Spleen (tissue), 11 donors: ENCODE measurements at regions not wholly inside any gene's neighbourhood (a gene's known extent, or its start where the extent isn't known, plus 50 kb on each side); places are given as distances from the start of the nearest gene placed in this dataset.

Source experiments
- DNase-seq: peaks from one replicate; pipeline ENCODE4 v3.0.0-alpha.2; 2020
- H3K27ac ChIP-seq, 8 donors: fragments of 200-600 bp; sonication (generic) in 7 of 8; 1 replicate in 4 of 8; 2 replicates in 4 of 8; pipeline versions ENCODE4 v1.5.0 to v1.8.0; 2016 to 2021; ENCODE audit warnings: inconsistent platforms in 4 of 8, mild to moderate bottlenecking in 4 of 8, moderate library complexity in 1 of 8
- H3K27me3 ChIP-seq, 7 donors: fragments of 200-600 bp; sonication (generic) in 6 of 7; replicated peaks in 1 of 7; 1 replicate in 4 of 7; 2 replicates in 3 of 7; pipeline versions ENCODE4 v1.5.0 to v1.8.0; 2016 to 2021; ENCODE audit warnings: inconsistent platforms in 3 of 7, mild to moderate bottlenecking in 1 of 7
- H3K36me3 ChIP-seq, 6 donors: fragments of 200-600 bp; sonication (generic) in 5 of 6; 1 replicate in 4 of 6; 2 replicates in 2 of 6; pipeline versions ENCODE4 v1.5.0 to v1.8.0; 2016 to 2021; ENCODE audit warnings: inconsistent platforms in 2 of 6
- H3K4me1 ChIP-seq, 6 donors: fragments of 200-600 bp; sonication (generic) in 5 of 6; 1 replicate in 3 of 6; 2 replicates in 3 of 6; pipeline versions ENCODE4 v1.5.0 to v1.8.0; 2016 to 2021; ENCODE audit warnings: inconsistent platforms in 3 of 6
- H3K4me3 ChIP-seq, 8 donors: fragments of 200-600 bp; sonication (generic) in 7 of 8; 1 replicate in 4 of 8; 2 replicates in 4 of 8; pipeline versions ENCODE4 v1.5.0 to v1.8.0; 2016 to 2021; ENCODE audit warnings: inconsistent platforms in 4 of 8, mild to moderate bottlenecking in 4 of 8, moderate library complexity in 2 of 8
- H3K9me3 ChIP-seq, 8 donors: fragments of 200-600 bp; sonication (generic) in 7 of 8; 1 replicate in 4 of 8; 2 replicates in 4 of 8; pipeline versions ENCODE4 v1.5.0 to v1.8.0; 2016 to 2021; ENCODE audit warnings: inconsistent platforms in 4 of 8
- POLR2A ChIP-seq, 3 donors: fragments of 450-650 bp; IDR thresholded peaks; one replicate each; pipeline ENCODE4 v1.5.1; 2017; ENCODE audit warnings: antibody characterized with exemption in 3 of 3, mild to moderate bottlenecking in 1 of 3
- POLR2AphosphoS5 ChIP-seq, 3 donors: sonication (generic); formaldehyde crosslinking; IDR thresholded peaks; one replicate each; pipeline ENCODE4 v1.5.1; 2017; ENCODE audit warnings: antibody characterized with exemption in 3 of 3
- WGBS, 5 donors: extraction: QIAGEN DNeasy Blood & Tissue Kit in 3 of 5; methylation state at CpG; one replicate each; pipeline versions ENCODE4 v1.1.5 to v1.1.7; 2013 to 2018; 5-methylcytosine and 5-hydroxymethylcytosine counted together
- intact Hi-C: fragments of 100-400 bp; cut with DNase I; formaldehyde crosslinking; loops from one replicate; pipeline ENCODE4 v1.15.0; 2023; ENCODE audit warnings: low total_unique reads
- TF ChIP-seq, protein P1 (sequence below), 11 experiments: fragments of 200-600 bp in 7 of 11; fragments of 450-650 bp in 4 of 11; sonication (generic) in 4 of 11; IDR thresholded peaks in 8 of 11; conservative IDR thresholded peaks in 3 of 11; 1 replicate in 7 of 11; 2 replicates in 4 of 11; pipeline versions ENCODE4 v1.4.0 to v1.8.0; 2016 to 2021; ENCODE audit warnings: antibody characterized with exemption in 11 of 11, inconsistent platforms in 4 of 11, mild to moderate bottlenecking in 1 of 11
- donor health status: healthy with polysubstance abuse.
- donor health status: DM: no; HTN: no; CAD: no; lungs with moderate emphysema.
- donor health status: DM: no; HTN: no; CAD: no.
- donor health status: Bipolar disorder and iron deficiency.
- donor health status: healthy.
- donor health status: DM: no; HTN: no; CAD: no.
- donor health status: DM: yes; HTN: yes; CAD: no.

DNA sequence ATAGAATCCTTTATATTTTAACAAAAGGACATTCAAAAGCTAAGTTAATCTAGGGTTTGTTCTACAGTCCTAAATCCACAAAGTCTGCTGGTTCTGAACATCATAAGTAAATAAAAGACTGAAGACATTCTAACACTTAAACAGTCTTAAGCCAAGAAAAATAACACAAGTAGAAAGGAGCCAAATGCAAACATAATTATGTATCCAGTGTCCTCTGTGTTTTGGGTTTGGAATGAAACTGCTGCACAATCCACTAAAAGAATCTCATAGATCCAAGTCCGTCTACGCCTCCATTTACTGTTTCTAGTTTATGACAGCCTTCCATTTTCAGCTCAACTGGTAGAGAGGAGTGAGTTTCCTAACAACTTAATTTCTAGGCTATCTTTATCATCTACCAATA, 623.6 kb upstream of the FZD8 start:
- H3K27me3 ChIP-seq = no peaks in the 10 kb centered on the region
- TF ChIP-seq POLR2AphosphoS5 (IDR thresholded peaks at IDR 0.05) = no peak
- TF ChIP-seq, protein P1, sequence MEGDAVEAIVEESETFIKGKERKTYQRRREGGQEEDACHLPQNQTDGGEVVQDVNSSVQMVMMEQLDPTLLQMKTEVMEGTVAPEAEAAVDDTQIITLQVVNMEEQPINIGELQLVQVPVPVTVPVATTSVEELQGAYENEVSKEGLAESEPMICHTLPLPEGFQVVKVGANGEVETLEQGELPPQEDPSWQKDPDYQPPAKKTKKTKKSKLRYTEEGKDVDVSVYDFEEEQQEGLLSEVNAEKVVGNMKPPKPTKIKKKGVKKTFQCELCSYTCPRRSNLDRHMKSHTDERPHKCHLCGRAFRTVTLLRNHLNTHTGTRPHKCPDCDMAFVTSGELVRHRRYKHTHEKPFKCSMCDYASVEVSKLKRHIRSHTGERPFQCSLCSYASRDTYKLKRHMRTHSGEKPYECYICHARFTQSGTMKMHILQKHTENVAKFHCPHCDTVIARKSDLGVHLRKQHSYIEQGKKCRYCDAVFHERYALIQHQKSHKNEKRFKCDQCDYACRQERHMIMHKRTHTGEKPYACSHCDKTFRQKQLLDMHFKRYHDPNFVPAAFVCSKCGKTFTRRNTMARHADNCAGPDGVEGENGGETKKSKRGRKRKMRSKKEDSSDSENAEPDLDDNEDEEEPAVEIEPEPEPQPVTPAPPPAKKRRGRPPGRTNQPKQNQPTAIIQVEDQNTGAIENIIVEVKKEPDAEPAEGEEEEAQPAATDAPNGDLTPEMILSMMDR (IDR thresholded peaks at IDR 0.05 in 8 of 11, conservative IDR thresholded peaks at IDR 0.05 in 3 of 11) = no peak
- TF ChIP-seq POLR2A (IDR thresholded peaks at IDR 0.05) = no peak
- DNase-seq = no peak
- intact Hi-C loops = no loop called here
- H3K4me3 ChIP-seq = no peak overlapping the region
- H3K9me3 ChIP-seq = no peaks in the 10 kb centered on the region
- WGBS, 5 donors = 90 to 97% (median 92%) methylated on average over 2 of the region's 2 CpGs
- H3K27ac ChIP-seq = no peak overlapping the region
- H3K36me3 ChIP-seq = no peaks in the 10 kb centered on the region
- H3K4me1 ChIP-seq = no peaks in the 10 kb centered on the region

DNA sequence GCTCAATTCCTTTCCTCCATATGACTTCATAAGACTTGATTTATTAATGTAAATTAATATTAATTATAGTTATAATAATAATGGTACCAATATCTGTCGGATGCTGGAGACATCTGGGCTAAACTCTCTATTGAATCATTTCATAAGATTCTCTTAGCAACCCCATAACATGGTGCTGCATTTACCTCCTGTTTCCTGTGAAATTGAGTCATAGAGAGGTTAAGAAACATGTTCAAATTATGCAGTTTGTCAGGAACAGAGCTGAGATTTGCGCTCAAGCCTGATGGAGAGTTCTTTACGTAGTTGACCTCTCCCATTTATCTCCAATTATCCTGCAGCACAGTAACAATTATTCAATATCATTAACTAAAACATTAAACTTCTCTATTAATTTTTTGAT, 621.8 kb upstream of the FZD8 start:
- Histone ChIP-seq H3K4me1 (no peaks in the 10 kb centered on the region), H3K27ac (no peak overlapping the region), H3K9me3 (peaks cover 0 to 7% (median 0%) of the 10 kb centered on the region in 8 donors), H3K27me3 (no peaks in the 10 kb centered on the region), H3K4me3 (no peak overlapping the region), H3K36me3 (no peaks in the 10 kb centered on the region)
- intact Hi-C loops = no loop called here
- TF ChIP-seq, protein P1 (IDR thresholded peaks at IDR 0.05 in 8 of 11, conservative IDR thresholded peaks at IDR 0.05 in 3 of 11) = no peak
- TF ChIP-seq POLR2AphosphoS5 (IDR thresholded peaks at IDR 0.05) (no peak), POLR2A (IDR thresholded peaks at IDR 0.05) (no peak)
- WGBS, 5 donors = 74 to 99% (median 92%) methylated on average over 3 of the region's 3 CpGs
- DNase-seq = no peak

DNA sequence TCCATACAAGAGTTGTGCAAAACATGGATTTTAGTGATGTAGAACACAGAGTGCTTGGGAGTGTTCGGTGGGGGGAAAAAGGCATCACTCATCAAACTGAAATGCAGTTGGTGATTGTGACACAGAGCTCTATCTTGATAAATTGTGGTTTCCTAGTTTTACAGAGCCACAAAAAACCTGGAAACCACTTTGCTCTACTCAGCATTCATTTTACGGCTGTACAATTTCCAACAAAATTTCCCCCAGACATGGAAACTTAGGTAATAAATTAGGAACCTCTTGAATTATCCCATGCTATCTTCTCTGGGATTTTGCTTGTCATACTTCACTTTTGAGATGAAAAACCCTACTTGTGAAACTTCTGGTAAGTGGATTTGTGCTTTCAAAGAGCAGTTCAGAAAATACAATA, 614.9 kb upstream of the FZD8 start:
- WGBS, 5 donors = 30 to 39% (median 35%) methylated on average over 2 of the region's 2 CpGs
- TF ChIP-seq POLR2AphosphoS5 (IDR thresholded peaks at IDR 0.05) = no peak
- TF ChIP-seq, protein P1 (IDR thresholded peaks at IDR 0.05 in 8 of 11, conservative IDR thresholded peaks at IDR 0.05 in 3 of 11) = no peak
- TF ChIP-seq POLR2A (IDR thresholded peaks at IDR 0.05) = no peak
- no peak overlapping the region for H3K4me3 ChIP-seq
- H3K27me3 ChIP-seq = no peaks in the 10 kb centered on the region
- intact Hi-C loops = no loop called here
- peaks cover 0 to 7% (median 0%) of the 10 kb centered on the region in 8 donors for H3K9me3 ChIP-seq
- H3K36me3 ChIP-seq = no peaks in the 10 kb centered on the region
- no peak for DNase-seq
- no peak overlapping the region for H3K27ac ChIP-seq
- no peaks in the 10 kb centered on the region for H3K4me1 ChIP-seq

DNA sequence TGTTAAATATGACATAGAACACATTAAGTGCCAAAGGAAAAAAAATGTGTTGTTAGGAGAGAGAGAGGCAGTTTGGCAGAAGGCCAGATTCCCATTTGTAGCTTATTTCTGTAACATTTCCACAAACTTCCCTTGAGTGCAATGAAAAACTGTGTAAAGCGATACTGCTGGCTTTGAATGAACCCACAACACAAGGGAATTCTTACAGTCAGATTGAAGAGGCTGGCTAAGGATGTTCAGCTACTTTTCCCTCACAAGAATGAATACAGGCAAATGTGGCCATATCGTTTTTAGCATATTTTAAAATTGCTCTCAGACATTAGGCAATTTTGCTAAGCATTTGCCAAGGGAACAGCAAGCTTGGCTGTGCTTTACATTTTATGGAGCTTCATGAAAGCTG, 614.1 kb upstream of the FZD8 start:
- intact Hi-C loops = no loop called here
- no peaks in the 10 kb centered on the region for H3K27me3 ChIP-seq
- no peak overlapping the region for H3K27ac ChIP-seq
- WGBS, 5 donors = 62 to 79% (median 74%) methylated on average over 2 of the region's 2 CpGs
- H3K36me3 ChIP-seq = no peaks in the 10 kb centered on the region
- no peak for DNase-seq
- no peaks in the 10 kb centered on the region for H3K4me1 ChIP-seq
- H3K4me3 ChIP-seq = no peak overlapping the region
- H3K9me3 ChIP-seq = peaks cover 0 to 7% (median 0%) of the 10 kb centered on the region in 8 donors
- TF ChIP-seq POLR2A (IDR thresholded peaks at IDR 0.05) = no peak
- TF ChIP-seq, protein P1 (IDR thresholded peaks at IDR 0.05 in 8 of 11, conservative IDR thresholded peaks at IDR 0.05 in 3 of 11) = no peak
